GM21447 (cell line): ENCODE measurements at regions not wholly inside any gene's neighbourhood (a gene's known extent, or its start where the extent isn't known, plus 50 kb on each side); places are given as distances from the start of the nearest gene placed in this dataset.

ENCODE experiments used
- ATAC-seq: cut with Tn5 transposase; IDR thresholded peaks from one replicate; pipeline ENCODE4 v1.9.1; 2021; ENCODE audit not compliant: unreplicated experiment

GRCh38 chr12:41893491-41893890 lies 251.2 kb downstream of the GXYLT1 start:
- ATAC-seq = no peak

- no peak for ATAC-seq
Measured at GRCh38 chr12:41892302-41892701, 252.4 kb downstream of the GXYLT1 start.

GRCh38 chr12:41891226-41891625 lies 253.4 kb downstream of the GXYLT1 start:
- ATAC-seq = no peak

GRCh38 chr12:41888285-41888684 lies 256.4 kb downstream of the GXYLT1 start:
- ATAC-seq = no peak

GRCh38 chr12:41881891-41882805 lies 262.5 kb downstream of the GXYLT1 start:
- ATAC-seq = no peak

- no peak for ATAC-seq
Measured at GRCh38 chr12:41869432-41869831, 275.2 kb downstream of the GXYLT1 start.

- ATAC-seq = no peak
Measured at GRCh38 chr12:41866878-41867430, 277.7 kb downstream of the GXYLT1 start.

- ATAC-seq = no peak
Measured at GRCh38 chr12:41856228-41856627, 288.4 kb downstream of the GXYLT1 start.

GRCh38 chr12:41850046-41850445 lies 294.6 kb downstream of the GXYLT1 start:
- ATAC-seq = no peak

GRCh38 chr12:41846718-41847117 lies 298.0 kb downstream of the GXYLT1 start:
- ATAC-seq = no peak

- ATAC-seq = no peak
Measured at GRCh38 chr12:41836416-41836815, 308.3 kb downstream of the GXYLT1 start.

GRCh38 chr12:41835556-41835955 lies 309.1 kb downstream of the GXYLT1 start:
- no peak for ATAC-seq

GRCh38 chr12:41819948-41820347 lies 324.7 kb downstream of the GXYLT1 start:
- no peak for ATAC-seq

GRCh38 chr12:41804026-41804425 lies 340.6 kb downstream of the GXYLT1 start:
- no peak for ATAC-seq

- no peak for ATAC-seq
Measured at GRCh38 chr12:41802803-41803202, 341.9 kb downstream of the GXYLT1 start.

- no peak for ATAC-seq
Measured at GRCh38 chr12:41801261-41801660, 343.4 kb downstream of the GXYLT1 start.

- no peak for ATAC-seq
Measured at GRCh38 chr12:41799671-41800070, 345.0 kb downstream of the GXYLT1 start.

GRCh38 chr12:41795910-41796309 lies 348.8 kb downstream of the GXYLT1 start:
- ATAC-seq = no peak

GRCh38 chr12:41795051-41795600 lies 349.5 kb downstream of the GXYLT1 start:
- no peak for ATAC-seq

GRCh38 chr12:41794336-41794735 lies 350.3 kb downstream of the GXYLT1 start:
- ATAC-seq = no peak

GRCh38 chr12:41784957-41785356 lies 359.7 kb downstream of the GXYLT1 start:
- no peak for ATAC-seq

GRCh38 chr12:41778934-41779333 lies 365.7 kb downstream of the GXYLT1 start:
- no peak for ATAC-seq
